GM23338 (cell line): ENCODE measurements at regions not wholly inside any gene's neighbourhood (a gene's known extent, or its start where the extent isn't known, plus 50 kb on each side); places are given as distances from the start of the nearest gene placed in this dataset.

Experiments used
- ETS1 ChIP-seq: IDR thresholded peaks from 2 replicates; pipeline ENCODE4 v1.6.1; 2016; ENCODE audit warnings: antibody characterized with exemption
- EZH2 ChIP-seq: fragments of 200-600 bp; sonication (generic); IDR thresholded peaks from one replicate; pipeline ENCODE4 v1.8.0; 2017; ENCODE audit warnings: antibody characterized with exemption, mild to moderate bottlenecking, low read depth; ENCODE audit not compliant: unreplicated experiment
- EZH2phosphoT487 ChIP-seq: fragments of 200-600 bp; sonication (generic); IDR thresholded peaks from one replicate; pipeline ENCODE4 v1.8.1; 2018; ENCODE audit warnings: antibody characterized with exemption; ENCODE audit not compliant: unreplicated experiment
- POLR2AphosphoS5 ChIP-seq: IDR thresholded peaks from 2 replicates; pipeline ENCODE4 v1.6.1; 2016; ENCODE audit warnings: antibody characterized with exemption, low read depth
- REST ChIP-seq: IDR thresholded peaks from one replicate; pipeline ENCODE4 v1.6.1; 2018; ENCODE audit warnings: antibody characterized with exemption; ENCODE audit not compliant: unreplicated experiment
- ZNF114 ChIP-seq: fragments of 250-450 bp; sonication (Bioruptor Pico); IDR thresholded peaks from 2 replicates; pipeline ENCODE4 v1.5.0; 2020; ENCODE audit warnings: mild to moderate bottlenecking, moderate library complexity
- TF ChIP-seq, protein P1 (sequence below), 2 experiments: fragments of 200-600 bp in 1 of 2; sonication (generic) in 1 of 2; conservative IDR thresholded peaks; 2 replicates each; pipeline versions ENCODE4 v1.5.1 to v1.6.1; 2016 to 2017; ENCODE audit warnings: antibody characterized with exemption in 2 of 2, low read depth in 2 of 2, mild to moderate bottlenecking in 2 of 2, moderate library complexity in 1 of 2

DNA sequence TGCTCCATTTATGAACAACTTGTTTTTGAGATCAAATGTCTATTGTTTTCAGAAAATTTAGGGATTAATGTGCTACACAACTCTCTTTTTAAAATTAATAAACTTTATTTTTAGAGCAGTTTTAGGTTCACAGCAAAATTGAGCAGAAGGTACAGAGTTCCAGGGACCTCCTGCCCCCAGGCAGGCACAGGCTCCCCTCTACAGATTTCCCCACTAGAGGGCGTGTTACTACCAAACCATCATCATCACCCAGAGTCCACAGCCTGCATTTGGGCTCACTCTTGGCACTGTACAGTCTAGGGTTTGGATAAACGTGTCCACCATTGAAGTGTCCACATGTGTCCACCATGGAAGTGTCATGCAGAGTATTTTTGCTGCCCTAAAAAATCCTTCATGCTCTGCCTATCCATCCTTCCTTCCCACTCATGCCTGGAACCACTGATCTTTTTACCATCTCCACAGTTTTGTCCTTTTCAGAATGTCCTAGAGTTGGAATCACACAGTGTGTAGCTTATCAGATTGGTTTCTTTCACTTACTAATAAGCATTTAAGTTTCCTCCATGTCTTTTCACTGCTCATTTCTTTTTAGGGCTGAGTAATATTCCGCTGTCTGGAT, 61.7 kb downstream of the MRPL36 start:
- TF ChIP-seq, protein P1, sequence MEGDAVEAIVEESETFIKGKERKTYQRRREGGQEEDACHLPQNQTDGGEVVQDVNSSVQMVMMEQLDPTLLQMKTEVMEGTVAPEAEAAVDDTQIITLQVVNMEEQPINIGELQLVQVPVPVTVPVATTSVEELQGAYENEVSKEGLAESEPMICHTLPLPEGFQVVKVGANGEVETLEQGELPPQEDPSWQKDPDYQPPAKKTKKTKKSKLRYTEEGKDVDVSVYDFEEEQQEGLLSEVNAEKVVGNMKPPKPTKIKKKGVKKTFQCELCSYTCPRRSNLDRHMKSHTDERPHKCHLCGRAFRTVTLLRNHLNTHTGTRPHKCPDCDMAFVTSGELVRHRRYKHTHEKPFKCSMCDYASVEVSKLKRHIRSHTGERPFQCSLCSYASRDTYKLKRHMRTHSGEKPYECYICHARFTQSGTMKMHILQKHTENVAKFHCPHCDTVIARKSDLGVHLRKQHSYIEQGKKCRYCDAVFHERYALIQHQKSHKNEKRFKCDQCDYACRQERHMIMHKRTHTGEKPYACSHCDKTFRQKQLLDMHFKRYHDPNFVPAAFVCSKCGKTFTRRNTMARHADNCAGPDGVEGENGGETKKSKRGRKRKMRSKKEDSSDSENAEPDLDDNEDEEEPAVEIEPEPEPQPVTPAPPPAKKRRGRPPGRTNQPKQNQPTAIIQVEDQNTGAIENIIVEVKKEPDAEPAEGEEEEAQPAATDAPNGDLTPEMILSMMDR (conservative IDR thresholded peaks at IDR 0.05; ENCODE audit: low read depth in 2 of 2), result peak; percentile 79 to 87
- TF ChIP-seq EZH2phosphoT487, result no peak
- no peak for TF ChIP-seq POLR2AphosphoS5
- no peak for TF ChIP-seq EZH2
- TF ChIP-seq REST, result no peak
- TF ChIP-seq ZNF114 (CRISPR knock-in tag), result no peak
- no peak for TF ChIP-seq ETS1
